HG03095 (cell line): ENCODE measurements at regions not wholly inside any gene's neighbourhood (a gene's known extent, or its start where the extent isn't known, plus 50 kb on each side); places are given as distances from the start of the nearest gene placed in this dataset.
A peak's percentile ranks its signal among the peaks of the same experiment; 100 is the strongest.
"Not testable (repeated sequence)": the region's sequence is repeated elsewhere in the genome, so short reads cannot be mapped to it uniquely, and the experiment has no call there.

ENCODE experiments used
- ATAC-seq: cut with Tn5 transposase; IDR thresholded peaks from one replicate; pipeline ENCODE4 v1.9.1; 2021; ENCODE audit warnings: moderate library complexity; ENCODE audit not compliant: unreplicated experiment

DNA sequence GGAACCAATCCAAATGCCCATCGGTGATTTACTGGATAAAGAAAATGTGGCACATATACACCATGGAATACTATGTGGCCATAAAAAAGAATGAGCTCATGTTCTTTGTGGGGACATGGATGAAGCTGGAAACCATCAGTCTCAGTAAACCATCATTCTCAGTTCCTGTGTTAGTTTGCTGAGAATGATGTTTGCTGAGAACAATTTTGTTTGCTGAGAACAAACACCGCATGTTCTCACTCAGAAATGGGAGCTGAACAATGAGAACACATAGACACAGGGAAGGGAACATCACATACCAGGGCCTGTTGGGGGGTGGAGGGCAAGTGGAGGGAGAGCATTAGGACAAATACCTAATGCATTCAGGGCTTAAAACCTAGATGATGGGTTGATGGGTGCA is 185.5 kb downstream of the ANXA1 start:
- ATAC-seq, result not testable (repeated sequence)

DNA sequence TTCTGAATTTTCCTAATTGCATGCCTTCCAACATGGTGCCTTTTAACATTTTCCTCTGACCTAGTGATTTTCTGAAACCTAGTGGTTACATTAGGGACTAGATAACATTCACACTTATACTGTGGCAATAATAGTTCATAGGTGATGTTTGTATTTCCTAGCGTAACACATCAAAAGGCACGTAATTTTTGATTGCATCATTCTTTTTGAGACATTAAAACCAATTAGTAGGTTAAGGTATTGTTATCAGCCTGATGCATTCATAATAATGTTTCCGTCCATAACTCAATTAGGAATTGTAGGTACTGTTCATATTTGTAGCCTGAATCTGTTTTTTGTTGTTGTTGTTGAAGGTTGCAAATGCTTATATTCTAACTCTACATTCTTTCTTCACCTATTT is 192.4 kb downstream of the ANXA1 start:
- no peak for ATAC-seq

DNA sequence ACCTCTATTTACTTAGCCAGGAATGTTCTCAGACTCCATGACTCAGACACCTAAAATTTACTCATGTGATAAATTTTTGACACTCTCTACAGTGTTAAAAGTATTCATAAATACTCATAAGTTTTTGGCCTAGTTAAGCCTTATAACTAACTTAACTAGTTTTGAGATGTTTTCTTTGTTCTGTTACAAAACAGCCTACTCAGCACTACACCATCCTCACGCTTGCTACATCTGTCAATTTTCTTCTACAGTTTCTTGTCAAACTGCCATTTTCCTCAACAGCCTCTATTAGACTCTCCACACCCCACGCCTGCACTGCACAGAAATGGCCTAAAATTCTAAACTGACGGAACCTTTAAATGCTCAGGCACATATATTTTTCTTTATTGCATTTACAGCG is 195.5 kb downstream of the ANXA1 start:
- ATAC-seq, result no peak

DNA sequence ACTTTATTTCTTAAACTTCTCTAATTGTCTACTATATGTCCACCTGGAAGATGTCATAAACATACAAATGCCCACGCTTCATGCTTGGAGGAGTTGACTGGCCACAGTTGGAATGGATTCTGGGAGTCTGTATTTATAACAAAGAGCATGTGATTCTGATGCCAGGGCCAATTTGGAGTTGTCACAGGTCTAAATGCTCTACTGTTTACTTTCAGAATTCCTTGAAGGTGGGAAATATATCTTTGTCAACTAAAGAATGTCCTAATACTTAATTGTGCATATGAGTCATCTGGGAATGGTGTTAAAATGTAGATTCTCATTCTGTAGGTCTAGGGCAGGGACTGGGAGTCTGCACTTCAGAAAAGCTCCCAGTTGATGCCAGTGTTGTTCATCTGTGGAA is 196.1 kb downstream of the ANXA1 start:
- no peak for ATAC-seq

DNA sequence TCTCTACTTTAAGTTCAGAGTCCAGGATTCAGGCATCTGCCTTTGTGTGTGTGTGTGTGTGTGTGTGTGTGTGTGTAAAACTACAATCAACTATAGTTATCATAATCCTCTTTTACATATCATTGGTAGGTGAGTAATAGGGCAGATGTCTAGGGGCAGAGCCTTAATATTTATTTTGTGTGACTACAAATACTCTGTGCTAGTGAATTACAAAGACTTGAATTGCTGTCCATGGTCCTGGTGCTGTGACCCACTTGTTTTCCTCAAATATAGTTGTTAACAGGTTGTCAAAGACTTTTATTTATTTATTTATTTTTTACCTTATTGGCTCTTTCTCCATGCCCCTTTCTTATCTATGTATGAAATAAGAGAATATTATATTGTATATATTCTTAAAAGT is 196.8 kb downstream of the ANXA1 start:
- ATAC-seq, result no peak

DNA sequence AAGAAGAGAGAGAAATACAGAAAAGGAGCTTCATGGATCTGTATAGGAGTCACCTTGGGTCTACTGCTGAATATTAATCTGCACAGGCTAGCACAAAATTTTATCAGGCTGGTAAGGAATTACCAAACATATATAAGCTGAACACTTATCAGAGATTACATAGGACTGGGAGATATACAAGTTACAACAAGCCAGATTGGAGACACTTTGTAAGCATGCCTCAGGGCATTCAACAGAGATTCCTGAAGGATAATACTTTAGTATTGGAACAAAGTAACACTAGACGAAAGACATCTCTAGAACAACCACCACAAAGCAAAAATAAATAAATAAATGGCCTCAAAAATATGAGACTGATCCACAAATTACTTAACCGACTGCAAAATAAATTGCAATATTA is 197.8 kb downstream of the ANXA1 start:
- ATAC-seq, result no peak

DNA sequence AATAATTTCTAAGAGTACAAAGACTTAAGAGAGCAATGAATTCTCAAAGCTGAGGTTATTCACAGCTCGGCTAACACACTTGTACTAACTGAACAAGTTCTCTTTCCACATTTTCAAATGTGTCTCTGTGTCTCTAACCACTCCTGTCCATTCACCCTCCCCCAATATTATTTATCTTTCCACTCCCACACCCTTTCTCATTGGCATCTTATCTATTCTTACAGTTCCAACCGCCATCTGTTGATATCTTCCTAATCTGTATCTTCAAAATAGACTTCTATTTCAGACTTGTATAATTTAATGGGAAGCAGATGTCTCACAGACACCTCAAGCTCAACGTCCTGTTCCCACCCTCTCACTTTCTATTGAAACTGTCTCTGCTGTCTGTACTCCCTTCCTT is 205.9 kb downstream of the ANXA1 start:
- ATAC-seq, result no peak

DNA sequence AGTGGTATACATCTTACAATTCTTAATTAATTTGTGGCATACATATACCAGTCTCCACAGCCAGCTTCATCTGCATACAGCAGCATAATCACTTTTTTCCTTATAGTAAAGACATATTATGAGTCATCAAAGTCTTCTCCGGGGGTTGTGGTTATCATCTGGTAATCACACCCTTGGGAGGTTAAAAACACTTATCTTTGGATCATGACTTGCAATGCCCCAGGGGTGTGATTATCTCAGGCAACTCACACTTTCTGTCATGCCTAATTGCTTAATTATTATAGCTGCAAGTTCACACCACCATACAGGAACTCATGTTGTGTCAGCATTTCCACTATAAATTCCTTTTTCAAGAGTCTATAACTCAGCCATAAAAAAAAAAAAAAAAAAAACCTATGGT is 218.4 kb downstream of the ANXA1 start:
- ATAC-seq, result no peak

DNA sequence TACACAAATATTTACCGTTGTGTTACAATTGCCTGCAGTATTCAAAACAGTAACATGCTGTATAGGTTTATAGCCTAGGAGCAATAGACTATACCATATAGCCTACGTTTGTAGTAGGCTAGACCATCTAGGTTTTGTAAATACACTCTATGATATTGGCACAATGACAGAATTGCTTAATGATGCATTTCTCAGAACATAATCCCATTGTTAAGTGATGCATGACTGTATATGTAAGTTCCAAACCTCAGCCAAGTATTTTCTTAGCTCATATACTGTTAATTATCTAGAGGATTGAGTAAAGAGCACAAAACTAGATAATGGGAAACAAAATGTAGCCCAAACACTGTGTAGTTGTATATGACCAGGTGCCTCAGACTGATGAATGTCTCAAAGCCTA is 220.1 kb downstream of the ANXA1 start:
- ATAC-seq, result no peak

DNA sequence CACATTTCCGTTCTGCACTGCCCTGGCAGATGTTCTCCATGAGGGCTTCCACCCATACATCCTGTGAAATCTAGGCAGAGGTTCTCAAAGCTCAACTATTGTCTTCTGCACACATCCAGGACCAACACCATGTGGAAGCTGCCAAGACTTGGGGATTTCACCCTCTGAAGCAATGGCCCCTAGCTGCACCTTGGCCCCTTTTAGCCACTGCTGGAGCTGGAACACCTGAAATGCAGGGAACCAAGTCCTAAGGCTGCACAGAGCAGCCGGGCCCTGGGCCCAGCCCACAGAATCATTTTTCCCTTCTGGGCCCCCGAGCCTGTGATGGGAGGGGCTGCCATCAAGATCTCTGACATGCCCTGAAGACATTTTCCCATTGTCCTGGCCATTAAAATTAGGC is 228.7 kb downstream of the ANXA1 start:
- ATAC-seq, result no peak

DNA sequence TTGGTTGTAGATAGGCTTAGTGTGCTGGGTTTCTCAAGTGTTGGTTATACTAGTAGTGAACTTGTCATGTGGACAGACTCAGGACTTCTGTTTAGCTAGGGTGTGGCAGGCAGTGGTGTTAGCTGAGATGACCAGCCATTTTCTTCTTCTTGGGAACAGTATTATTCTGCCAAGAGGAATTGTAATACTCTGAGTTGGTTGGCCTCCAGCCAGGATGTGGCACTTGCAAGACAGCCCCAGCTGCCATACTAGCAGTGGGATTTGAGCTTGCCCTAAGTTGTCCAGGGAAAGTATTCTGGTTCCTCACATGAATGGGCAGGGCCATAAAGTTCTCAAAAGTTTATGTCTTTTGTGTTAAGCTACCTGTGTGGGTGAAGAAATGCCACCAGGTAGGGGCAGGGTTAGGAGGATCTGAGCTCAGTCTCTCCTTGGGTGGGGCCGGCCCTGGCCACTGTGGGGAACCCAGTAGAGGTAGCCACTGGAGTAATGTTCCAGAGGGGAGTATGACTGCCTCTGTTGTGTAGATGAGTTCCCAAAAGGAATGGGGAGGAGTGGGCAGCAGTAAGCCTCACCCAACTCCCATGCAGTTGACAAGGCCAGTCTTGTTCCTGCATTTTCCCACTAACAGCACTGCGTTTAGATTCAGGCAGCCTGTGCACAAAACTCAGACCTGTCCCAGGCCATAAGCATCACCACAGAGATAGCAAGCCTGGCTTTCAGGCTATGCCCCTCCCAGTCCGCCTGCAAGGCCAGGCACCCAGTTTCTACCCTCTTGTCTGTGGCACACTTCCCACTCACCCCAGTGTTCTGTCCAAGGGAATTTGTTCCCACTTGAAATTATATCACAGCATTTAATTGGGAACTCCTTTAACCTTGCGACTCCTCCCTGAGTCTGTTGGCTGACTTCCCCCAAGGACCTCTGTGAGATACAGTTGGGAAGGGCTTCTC is 250.7 kb downstream of the ANXA1 start:
- no peak for ATAC-seq

DNA sequence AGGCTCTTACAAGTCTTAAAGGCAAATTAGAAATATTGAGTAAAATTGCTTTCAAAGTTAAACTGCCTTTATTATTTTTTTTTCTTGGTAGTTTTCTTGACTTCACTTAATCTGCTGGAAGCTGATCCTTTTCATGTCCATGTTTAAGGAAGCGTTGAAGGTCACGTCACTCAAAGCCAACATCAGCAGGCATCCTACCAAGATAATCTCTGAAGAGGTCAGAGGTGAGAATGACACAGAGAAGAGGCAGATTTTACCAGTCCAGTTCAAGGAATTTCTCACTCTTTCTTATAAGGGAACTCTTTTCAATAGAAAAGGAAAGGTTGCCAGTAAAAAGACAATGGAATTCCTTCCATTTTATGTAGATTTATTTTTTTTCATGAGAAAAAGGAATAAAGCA is 259.8 kb downstream of the ANXA1 start:
- no peak for ATAC-seq

DNA sequence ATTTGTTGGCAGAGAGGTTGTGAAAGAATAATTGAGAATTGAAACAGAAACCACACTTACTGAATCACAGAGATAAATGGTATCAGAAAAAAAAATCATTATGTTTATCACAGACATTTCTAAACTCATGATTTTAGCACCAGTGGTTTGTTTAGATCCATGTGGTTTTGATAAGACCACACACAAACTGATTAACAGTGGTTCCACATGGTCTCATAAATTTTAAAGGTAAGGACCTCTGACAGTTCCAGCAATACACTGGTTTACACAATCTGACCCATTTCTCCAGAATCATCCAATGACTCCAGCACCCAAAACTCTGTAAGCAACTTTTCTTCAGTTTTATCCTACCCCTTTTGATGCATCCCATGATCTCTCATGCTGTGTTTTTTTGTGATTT is 261.2 kb downstream of the ANXA1 start:
- ATAC-seq, result no peak

DNA sequence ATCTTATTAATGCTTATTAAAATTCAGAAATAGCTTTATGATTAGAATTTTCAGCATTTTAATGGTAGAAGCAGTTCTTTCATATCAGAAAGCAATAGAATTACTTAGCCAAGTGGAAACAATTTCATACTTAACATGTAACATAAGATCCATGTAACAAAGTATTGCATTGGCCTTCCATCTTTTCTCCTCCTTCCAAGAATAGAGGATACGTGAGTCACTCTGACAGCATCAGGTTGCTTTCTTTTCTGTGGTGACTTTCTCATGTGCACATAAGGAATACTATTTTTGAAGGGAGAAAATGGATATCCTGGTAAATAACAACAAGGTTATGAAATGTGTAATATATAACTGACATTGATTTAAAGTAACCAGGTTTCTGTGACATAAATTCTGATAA is 272.2 kb downstream of the ANXA1 start:
- no peak for ATAC-seq

DNA sequence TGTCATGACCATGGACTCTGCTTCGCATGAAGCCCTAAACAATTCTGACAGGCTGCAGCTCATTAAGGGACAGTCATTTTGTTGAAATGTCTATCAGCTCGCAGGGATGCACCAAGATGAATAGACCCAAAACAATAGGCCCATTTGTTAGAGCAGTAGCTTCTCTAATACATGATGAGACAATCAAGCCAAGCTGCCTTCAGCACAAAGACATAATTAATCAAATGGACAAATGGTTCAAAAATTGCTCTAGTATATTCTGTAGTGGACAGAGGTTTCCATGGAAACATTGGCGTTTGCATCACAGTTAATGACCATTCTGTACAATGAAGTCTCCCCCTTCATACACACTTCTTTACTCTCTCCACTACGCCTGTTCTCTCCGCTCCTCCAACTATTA is 274.6 kb downstream of the ANXA1 start:
- ATAC-seq, result no peak

DNA sequence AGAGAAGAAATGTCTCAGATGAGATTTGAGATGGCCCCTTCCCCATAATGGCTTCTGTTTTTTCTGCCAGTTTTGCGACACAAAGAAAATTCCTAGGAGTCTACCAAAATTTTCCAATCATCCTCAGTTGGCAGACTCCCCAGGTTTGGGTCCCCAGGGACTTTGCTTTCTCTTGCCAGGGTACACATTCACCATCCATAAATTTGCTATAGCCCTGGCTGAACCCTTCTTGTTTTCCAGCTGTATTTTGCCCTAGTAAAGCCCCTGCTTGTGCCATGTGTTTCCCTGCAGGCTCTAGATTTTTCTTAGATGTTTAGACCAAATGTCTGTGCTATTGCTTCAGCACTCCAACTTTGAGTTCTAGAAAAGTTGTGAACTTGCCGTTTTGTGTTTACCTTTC is 283.2 kb downstream of the ANXA1 start:
- ATAC-seq, result no peak

DNA sequence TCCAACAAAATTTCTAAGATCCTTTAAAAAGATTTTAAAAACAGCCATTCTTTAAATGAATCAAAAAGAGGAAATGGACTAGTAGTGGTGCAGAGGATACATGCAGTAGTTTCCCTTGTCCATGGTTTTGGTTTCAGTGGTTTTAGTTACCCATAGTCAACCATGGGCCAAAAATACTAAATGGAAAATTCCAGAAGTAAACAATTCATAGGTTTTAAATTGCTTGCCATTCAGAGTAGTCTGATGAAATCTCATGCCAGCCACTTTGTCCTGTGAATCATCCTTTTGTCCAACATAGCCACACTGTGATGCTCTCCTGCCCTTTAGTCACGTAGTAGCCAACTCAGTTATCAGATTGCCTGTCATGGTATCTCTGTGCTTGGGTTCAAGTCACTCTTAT is 286.1 kb downstream of the ANXA1 start:
- peak; percentile 50 for ATAC-seq

DNA sequence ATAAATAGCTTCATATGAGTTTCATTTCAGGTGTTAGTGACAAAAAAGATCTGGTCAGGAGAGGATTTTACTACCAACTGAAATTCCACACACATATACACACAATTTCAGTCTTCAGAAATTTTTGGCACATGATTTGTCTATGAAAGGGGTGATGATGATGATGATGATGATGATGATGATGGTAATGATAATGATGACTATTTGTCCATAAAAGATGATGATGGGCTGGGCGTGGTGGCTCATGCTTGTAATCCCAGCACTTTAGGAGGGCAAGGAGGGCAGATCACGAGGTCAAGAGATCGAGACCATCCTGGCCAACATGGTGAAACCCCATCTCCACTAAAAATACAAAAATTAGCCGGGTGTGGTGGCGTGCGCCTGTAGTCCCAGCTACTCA is 288.2 kb downstream of the ANXA1 start:
- not testable (repeated sequence) for ATAC-seq

DNA sequence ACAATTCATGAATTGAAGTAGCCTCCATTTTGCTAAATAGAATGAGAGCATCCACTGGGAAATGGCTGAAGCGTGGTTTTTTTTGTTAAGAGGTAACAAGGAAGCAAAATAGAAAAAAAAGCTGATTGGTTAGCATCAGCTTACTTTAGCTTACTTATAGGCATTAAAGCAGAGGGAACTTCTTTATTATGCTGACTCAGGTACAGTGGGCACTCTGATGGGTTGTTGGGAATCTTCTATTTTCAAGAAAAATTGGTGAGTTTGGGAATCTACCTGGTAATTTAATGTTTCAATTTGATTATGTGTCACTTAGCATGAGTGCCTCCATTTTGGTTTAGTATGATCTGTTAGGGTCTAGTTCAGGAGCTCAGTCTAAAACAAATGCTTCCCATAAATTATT is 289.6 kb downstream of the ANXA1 start:
- no peak for ATAC-seq

DNA sequence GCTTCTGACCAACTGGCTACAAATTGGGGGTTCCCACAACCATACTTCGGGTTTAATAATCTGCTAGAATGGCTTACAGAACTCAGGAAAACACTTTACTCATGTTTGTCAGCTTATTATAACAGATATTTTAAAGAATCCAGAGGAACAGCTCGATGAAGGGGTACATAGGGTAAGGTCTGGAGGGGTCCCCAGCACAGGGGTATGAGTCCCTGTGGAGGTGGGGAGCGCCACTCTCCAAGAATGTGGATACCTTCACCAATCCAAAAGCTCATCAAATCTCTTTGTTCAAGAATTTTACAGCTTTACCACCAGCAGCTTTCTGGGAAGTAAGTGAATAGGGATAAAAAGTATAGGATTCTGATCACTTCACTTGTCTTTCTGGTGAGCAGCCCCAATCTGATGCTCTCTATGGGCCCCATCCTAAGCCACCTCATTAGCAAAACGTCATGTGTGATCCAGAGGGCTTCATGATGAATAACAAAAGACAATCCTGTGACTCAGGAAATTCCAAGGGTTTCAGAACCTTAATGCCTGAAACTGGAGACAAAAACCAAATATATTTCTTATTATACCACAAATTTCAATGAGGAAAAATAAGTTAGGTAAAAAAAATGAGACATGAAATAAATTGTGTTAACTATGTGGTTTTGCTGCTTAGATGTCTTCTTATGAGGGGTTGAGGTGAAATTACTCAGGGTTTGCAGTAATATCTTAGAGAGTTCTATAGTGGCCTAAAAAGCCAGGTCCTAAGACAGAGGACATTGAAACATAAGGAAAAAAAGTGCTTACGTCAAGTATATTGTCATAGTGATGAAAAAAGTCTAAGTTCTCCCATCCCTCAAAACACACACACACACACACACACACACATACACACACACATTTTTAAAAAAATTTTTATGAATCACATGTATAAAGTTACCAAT is 290.5 kb downstream of the ANXA1 start:
- ATAC-seq, result no peak

DNA sequence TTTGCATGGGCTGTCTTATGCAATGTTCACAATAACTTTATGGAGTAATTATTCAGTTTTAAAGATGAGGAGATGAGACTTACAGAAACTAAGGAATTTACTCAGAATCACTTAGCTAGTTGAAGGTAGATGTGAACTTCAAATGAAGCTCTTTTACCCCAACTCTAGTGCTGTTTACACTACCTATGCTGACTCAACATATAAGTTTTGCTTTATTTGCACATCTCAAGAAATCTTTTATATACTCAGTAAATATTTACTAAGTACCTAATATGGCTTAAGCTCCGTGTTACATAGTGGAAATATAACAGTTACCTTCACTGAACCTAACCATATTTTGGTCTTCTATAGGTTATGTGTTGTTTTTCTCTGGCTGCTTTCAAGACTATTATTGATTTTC is 293.2 kb downstream of the ANXA1 start:
- ATAC-seq, result no peak

DNA sequence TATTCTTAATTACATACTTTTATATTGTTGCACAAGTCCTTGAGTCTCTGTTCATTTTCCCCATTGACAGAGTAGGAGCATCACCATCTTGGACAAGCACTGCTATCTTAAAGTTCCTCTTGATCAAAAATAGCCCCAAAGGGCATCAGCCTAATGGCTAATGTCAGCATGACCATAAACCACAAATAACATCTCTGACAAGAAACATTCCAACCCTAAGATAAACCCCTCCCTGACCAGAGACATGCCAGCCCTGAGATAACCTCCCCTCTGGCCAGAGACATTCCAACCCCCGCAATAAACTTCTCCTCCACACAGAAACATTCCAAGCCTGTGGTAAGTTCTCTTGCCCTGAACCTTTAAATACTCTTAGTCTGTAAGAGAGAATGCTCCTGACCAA is 293.7 kb downstream of the ANXA1 start:
- ATAC-seq, result not testable (repeated sequence)
